Occipital lobe (tissue), 1 donor: ENCODE measurements at regions not wholly inside any gene's neighbourhood (a gene's known extent, or its start where the extent isn't known, plus 50 kb on each side); places are given as distances from the start of the nearest gene placed in this dataset.

Source experiments
- DNase-seq: peaks from one replicate; lab custom pipeline; 2025; lab: John Stamatoyannopoulos, UW

DNA sequence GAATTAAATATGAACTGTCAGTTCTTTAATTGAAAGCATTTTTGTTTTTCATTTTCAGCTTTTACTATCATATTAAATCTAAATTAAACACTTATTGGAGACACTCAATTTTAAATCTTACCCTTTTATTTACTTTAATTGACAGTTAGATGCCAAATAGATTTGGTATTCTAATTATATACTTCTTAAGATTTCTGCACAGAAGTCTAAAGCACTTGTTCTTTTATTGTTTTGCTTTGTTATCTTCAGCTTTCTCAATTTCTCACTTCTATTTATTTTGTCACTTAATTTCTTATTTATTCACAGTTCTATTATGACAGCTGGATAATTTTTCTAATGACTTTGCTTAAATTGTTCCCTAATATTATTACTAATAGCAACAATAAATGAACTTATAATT is 1397.3 kb upstream of the MIR17HG start:
- DNase-seq = no peak

- DNase-seq = no peak
These were observed 1396.1 kb upstream of the MIR17HG start for GRCh38 chr13:89951341-89951740.

DNA sequence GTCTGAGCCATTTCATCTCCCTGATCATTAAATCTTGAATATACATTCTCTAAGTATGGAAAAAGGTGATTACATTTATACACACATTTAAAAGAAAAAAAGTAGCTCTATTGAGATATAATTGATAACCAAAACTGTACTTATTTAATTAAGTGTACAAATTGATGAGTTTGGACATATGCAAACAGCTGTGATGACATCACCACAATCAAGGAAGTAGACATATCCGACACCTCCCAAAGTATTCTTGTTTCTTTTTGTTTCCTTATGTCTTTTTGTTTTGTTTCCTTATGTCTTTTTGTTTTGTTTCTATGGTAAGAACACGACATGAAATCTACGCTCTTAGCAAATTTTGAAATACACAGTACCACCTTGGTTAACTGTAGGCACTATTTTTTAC is 1393.9 kb upstream of the MIR17HG start:
- DNase-seq = no peak

DNA sequence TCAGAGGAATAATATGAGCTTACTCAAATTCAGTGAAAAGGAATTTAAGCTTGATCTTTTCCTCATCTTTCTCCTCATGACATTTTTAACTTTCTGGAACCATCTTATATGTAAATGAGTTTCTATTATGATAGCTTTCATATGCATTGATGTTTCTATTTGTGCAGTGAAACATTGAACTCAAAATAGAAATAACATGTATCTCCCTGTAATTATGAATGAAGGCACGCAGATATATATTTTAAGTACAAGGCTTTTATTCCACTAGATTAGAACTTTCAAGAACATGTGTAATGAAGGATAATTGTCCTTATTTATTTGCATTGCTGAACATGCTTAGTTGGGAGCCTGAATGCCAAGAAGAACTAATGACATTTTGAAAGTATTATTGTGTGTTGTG is 1391.7 kb upstream of the MIR17HG start:
- no peak for DNase-seq

DNA sequence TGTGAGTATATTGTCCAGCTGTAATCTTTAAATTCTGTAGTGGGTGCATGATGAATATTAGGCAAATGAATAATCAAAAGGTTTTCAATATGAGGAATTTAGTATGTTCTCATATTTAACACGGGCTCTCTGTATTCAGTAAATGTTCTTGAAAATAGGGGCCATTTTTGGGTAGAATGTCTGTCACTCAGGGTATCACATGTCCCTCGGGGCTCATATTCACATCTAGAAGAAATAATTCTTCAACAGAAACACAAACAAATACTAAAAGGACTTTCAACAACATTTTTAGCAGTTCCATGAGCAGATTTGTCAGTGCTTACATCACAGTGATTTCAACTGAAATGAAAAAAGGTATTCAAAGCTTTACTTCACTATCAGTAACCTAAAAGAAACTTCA is 1388.4 kb upstream of the MIR17HG start:
- DNase-seq = no peak

DNA sequence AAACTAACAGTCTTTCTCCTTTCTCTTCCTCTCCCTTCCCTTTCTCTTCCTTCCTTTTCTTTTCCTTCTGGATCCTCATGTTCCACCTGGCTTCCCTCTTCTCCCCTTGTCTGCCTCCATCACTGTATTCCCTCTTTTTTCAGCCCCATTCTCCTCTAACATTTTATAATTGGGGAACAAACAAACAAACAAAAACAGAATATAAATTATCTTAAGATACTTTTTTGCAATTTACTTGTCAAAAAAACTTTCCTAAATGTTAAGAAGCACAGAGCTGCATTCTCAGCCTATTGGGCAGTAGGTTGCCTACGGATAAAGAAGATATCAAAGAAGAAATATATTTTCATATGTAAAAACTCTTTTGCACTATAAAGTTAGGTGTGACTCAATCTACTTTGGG is 1382.2 kb upstream of the MIR17HG start:
- DNase-seq = no peak

- DNase-seq = no peak
These were observed 1381.0 kb upstream of the MIR17HG start for GRCh38 chr13:89966524-89966923.

DNA sequence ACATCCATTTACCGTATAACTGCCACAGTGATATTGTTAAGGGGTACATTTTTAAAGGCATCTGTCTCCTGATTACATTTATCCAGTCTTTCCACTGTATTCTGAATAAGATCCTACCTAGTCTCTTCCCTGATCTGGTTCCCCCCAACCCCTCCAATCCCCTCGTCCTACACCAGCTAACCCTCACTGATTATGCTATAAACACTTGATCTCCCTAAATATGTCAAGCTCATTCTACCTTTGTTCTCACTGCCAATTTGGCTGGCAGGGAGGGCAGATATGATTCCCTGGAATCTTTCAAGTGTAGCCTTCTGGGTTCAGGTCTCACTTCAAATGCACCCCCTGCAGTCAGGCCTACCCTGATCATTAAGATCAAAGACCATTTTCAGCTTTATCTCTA is 1379.8 kb upstream of the MIR17HG start:
- no peak for DNase-seq

DNA sequence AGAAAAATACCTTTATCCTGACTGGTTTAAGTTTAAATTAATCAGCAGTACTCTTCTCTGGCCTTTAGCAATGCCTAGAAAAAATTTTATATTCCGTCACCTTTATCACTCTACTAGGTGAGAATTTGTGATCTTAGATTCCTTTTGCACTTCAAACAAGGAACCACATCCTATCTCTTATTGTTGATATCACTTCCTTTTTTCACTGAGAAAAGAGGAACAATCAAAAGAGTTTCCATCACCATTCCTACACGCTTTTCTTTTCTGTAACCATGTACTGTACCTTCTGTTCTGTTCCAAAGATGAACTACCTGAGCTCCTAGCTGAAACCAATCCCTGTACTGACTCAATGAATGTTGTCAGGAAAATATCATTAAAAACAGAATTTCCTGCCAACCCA is 1379.0 kb upstream of the MIR17HG start:
- DNase-seq = no peak

DNA sequence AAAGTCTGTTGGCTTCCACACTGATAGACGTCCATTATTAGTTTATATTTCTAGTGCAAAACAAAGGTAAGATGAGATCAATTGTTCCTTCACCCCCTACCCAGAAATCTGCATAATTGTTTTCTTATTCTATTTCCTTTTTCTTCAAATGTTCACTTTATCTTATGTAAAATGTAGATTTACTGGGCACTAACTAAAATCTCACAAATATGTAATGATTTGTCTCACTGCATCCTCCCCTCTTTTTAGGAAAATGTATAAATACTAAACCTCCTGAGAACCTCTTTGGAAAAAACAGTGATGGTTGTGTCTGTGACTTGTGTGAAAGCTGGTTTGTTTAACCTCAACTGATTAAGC is 1377.2 kb upstream of the MIR17HG start:
- no peak for DNase-seq

DNA sequence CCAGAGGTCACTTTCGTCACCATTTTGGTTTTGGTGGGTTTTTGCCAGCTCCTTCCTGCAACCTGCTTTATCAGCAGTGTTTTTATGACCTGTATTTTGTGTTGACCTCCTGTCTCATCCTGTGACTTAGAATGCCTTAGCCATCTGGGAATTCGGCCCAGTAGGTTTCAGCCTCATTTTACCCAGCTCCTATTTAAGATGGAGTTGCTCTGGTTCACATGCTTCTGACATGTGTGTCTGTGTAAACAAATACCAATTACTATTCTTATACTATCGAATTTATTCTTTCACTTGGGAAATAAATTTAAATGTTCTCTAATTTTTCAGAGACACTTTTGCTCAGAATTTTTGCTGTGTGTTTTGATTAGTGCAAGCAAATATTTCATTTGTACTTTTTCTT is 1370.3 kb upstream of the MIR17HG start:
- no peak for DNase-seq

GRCh38 chr13:89980896-89981295 is 1366.6 kb upstream of the MIR17HG start:
- no peak for DNase-seq

DNA sequence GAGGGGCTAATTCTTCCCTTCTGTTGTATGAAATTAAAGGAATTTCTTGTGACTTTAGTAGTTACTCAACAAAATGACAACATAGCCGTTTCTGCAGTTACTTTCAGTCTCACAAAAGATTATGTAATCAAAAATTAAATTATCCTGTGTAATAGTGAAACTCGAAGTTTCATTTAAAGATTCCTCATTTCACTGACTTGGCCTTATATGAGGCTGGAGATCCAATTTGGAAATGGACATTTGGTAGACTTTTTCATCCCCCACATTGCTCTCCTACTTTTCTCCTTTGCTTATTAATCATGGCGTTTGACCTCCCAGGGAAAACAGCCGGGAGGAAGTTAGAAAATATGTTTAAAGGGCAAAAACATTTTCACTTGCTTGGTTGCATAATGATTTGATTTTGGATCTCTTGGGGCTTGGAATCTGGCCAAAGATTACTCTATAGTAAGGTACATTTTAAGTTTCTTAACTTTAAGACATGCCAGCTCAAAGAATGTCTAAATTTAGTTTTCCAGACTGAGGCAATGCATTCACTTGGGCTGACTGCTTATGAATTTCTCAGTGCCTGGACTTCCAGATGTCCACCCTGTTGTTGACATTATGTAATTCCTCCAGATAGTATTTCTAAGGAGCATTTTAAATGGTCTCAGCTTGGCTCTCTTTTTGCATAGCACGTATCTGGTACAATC is 1364.9 kb upstream of the MIR17HG start:
- no peak for DNase-seq

- no peak for DNase-seq
These were observed 1359.3 kb upstream of the MIR17HG start for GRCh38 chr13:89988206-89988605.

- no peak for DNase-seq
These were observed 1343.9 kb upstream of the MIR17HG start for GRCh38 chr13:90003566-90003965.

- DNase-seq = no peak
These were observed 1338.8 kb upstream of the MIR17HG start for GRCh38 chr13:90008707-90009149.

- DNase-seq = no peak
These were observed 1333.4 kb upstream of the MIR17HG start for GRCh38 chr13:90014038-90014437.

GRCh38 chr13:90015565-90016507 is 1331.7 kb upstream of the MIR17HG start:
- no peak for DNase-seq

DNA sequence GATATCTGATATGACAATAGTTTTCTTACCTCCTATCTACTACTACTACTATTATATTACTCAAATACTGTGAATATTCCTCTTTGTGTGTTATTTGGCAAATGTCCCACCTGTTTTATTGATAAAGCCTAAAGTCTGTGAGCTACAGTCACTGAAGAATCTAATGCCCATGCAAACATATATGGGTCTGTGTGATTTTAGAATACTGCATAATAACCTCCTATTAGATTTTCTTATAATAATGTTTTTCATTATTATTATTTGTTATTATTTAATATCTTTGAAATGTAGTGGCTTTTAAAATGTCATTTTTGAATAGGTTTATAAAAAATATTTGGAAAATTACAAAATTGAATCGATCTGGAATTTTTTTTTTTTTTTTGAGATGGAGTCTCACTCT is 1330.8 kb upstream of the MIR17HG start:
- no peak for DNase-seq

DNA sequence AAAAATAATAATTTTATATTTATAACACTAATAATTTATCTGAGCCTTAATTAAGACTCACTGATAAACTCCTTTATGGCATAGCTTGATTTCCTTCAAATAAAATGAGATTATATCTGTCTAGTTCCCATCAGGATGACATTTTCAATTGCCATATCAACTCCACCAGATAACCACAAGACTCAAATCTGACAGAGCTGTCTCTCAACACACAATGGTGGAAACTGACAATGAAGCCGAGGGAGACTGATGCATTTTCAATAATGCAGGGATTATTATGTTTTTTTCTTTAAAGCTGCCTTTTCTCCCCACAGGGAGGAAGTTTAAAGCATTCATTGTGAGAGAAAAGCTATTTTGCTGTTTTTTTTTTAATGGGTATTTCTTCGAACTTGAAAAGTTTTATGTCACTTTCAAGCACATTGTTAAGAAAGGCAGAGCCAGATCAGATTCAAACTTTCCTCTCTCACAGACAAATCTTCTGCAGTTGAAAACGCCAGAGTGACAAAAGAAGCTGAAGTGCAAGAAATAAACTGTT is 1326.9 kb upstream of the MIR17HG start:
- no peak for DNase-seq

DNA sequence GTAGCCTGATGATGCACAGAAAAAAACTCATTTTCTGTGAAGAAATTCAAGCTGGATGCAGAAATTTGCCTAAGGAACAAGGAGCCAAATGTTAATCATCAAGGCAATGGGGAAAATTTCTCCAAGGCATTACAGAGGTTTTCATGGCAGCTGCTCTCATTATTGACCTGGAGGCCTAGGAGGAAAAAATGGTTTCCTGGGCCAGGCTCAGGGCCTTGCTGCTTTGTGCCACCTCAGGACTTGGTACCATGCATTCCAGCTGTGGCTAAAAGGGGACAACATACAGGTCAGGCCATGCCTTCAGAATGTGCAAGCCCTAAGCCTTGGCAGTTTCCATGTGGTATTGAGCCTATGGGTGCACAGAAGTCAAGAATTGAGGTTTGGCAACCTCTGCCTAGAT is 1320.1 kb upstream of the MIR17HG start:
- no peak for DNase-seq

DNA sequence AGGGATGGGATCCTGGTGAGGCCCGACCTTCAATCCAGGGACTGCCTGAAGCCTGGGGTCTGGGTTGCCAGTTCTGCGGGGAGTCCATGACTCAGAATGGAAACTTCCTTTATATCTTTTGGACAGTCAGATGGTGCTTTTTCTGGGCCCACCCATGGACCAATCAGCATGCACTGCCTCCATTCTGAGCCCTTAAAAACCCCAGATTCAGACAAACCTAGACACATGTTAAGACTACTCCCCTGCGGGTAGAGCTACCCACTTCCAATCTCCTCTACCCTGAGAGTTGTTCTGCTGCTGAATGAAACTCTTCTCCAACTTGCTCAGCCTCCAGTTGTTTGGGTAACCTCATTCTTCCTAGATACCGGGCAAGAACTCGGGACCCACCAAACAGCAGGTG is 1315.2 kb upstream of the MIR17HG start:
- DNase-seq = no peak
